B cell (primary cell): ENCODE measurements at regions not wholly inside any gene's neighbourhood (a gene's known extent, or its start where the extent isn't known, plus 50 kb on each side); places are given as distances from the start of the nearest gene placed in this dataset.

Source experiments
- ATAC-seq: fragments of 200-7000 bp; cut with Tn5 transposase; one replicate; pipeline ENCODE4 v1.10.0; 2021; ENCODE audit warnings: low read depth, mild to moderate bottlenecking, moderate number of reproducible peaks, moderate library complexity
- CTCF ChIA-PET: fragments of 350-600 bp; sonication (Branson Sonifier 250); formaldehyde crosslinking; loops from one replicate; lab custom pipeline; 2021; ENCODE audit warnings: antibody characterized with exemption, inconsistent platforms; lab: Charles Lee
- POLR2A ChIA-PET: fragments of 350-600 bp; sonication (Branson Sonifier 250); formaldehyde crosslinking; loops from one replicate; lab custom pipeline; 2021; ENCODE audit warnings: antibody characterized with exemption; lab: Charles Lee
- DNase-seq: peaks from one replicate; pipeline ENCODE4 v3.0.0; 2013
- H2AFZ ChIP-seq: 2 replicates; pipeline ENCODE4 v1.6.1; 2012; ENCODE audit warnings: mild to moderate bottlenecking, low read depth, low read length; ENCODE audit not compliant: insufficient read depth, poor library complexity, severe bottlenecking
- H3K27ac ChIP-seq, 2 donors: 1 replicate in 1 of 2; 2 replicates in 1 of 2; pipeline ENCODE4 v1.5.1; 2012 to 2013; ENCODE audit warnings: low read length in 2 of 2, mild to moderate bottlenecking in 2 of 2, moderate library complexity in 1 of 2
- H3K27me3 ChIP-seq, 4 experiments: fragments of 200-600 bp in 1 of 4; sonication (generic) in 1 of 4; replicated peaks in 1 of 4; 1 replicate in 2 of 4; 2 replicates in 2 of 4; pipeline versions ENCODE4 v1.6.1 to v1.7.0; 2013 to 2016; ENCODE audit warnings: low read length in 3 of 4, mild to moderate bottlenecking in 2 of 4, mixed read lengths in 1 of 4, moderate library complexity in 1 of 4; ENCODE audit not compliant: insufficient read depth in 4 of 4, control insufficient read depth in 3 of 4; ENCODE audit errors: control extremely low read depth in 1 of 4
- H3K36me3 ChIP-seq, 2 experiments: replicated peaks in 1 of 2; 1 replicate in 1 of 2; 2 replicates in 1 of 2; pipeline versions ENCODE4 v1.6.1 to v1.7.1; 2013; ENCODE audit warnings: low read length in 1 of 2; ENCODE audit not compliant: insufficient read depth in 2 of 2, control insufficient read depth in 1 of 2; ENCODE audit errors: control extremely low read depth in 1 of 2, extremely low read depth in 1 of 2
- H3K4me1 ChIP-seq, 2 donors: fragments of 200-600 bp in 1 of 2; sonication (generic) in 1 of 2; 1 replicate in 1 of 2; 2 replicates in 1 of 2; pipeline versions ENCODE4 v1.5.1 to v1.6.1; 2013 to 2017; ENCODE audit warnings: low read length in 2 of 2; ENCODE audit not compliant: control insufficient read depth in 2 of 2, insufficient read depth in 2 of 2
- H3K4me2 ChIP-seq: replicated peaks from 2 replicates; pipeline ENCODE3; 2012; ENCODE audit warnings: mild to moderate bottlenecking, low read depth, low read length; ENCODE audit not compliant: poor library complexity, severe bottlenecking
- H3K4me3 ChIP-seq, 5 experiments: fragments of 200-600 bp in 1 of 5; sonication (generic) in 1 of 5; 1 replicate in 3 of 5; 2 replicates in 2 of 5; pipeline versions ENCODE4 v1.5.1 to v1.7.0; 2011 to 2016; ENCODE audit warnings: low read length in 4 of 5, mild to moderate bottlenecking in 4 of 5, low read depth in 2 of 5, control low read depth in 1 of 5, moderate library complexity in 1 of 5; ENCODE audit not compliant: insufficient read depth in 1 of 5; ENCODE audit errors: control extremely low read depth in 1 of 5, extremely low read depth in 1 of 5
- H3K79me2 ChIP-seq: fragments of 200-600 bp; sonication (generic); one replicate; pipeline ENCODE4 v1.6.0; 2016; ENCODE audit warnings: low read length; ENCODE audit not compliant: control insufficient read depth, insufficient read depth
- H3K9ac ChIP-seq: fragments of 200-600 bp; sonication (generic); 2 replicates; pipeline ENCODE4 v1.6.1; 2017; ENCODE audit warnings: mild to moderate bottlenecking, low read length, moderate library complexity
- H3K9me3 ChIP-seq, 3 donors: one replicate each; pipeline versions ENCODE4 v1.6.1 to v1.7.1; 2013; ENCODE audit warnings: low read length in 2 of 3; ENCODE audit not compliant: control insufficient read depth in 2 of 3, insufficient read depth in 1 of 3; ENCODE audit errors: control extremely low read depth in 1 of 3
- H4K20me1 ChIP-seq: 2 replicates; pipeline ENCODE4 v1.6.0; 2012; ENCODE audit warnings: mild to moderate bottlenecking, low read length; ENCODE audit not compliant: insufficient read depth, control insufficient read depth, poor library complexity, severe bottlenecking
- H3K27ac Mint-ChIP-seq: one replicate; pipeline ENCODE4 v1.8.0; 2021; ENCODE audit warnings: mixed read lengths
- H3K27me3 Mint-ChIP-seq: one replicate; pipeline ENCODE4 v1.8.0; 2021; ENCODE audit warnings: mixed read lengths
- H3K4me1 Mint-ChIP-seq: one replicate; pipeline ENCODE4 v1.8.0; 2021; ENCODE audit warnings: mixed read lengths
- H3K4me3 Mint-ChIP-seq: one replicate; pipeline ENCODE4 v1.8.0; 2021; ENCODE audit warnings: mixed read lengths
- H3K9me3 Mint-ChIP-seq: one replicate; pipeline ENCODE4 v1.8.0; 2022; ENCODE audit warnings: mixed read lengths; ENCODE audit not compliant: insufficient read depth
- EZH2 ChIP-seq: IDR thresholded peaks from 2 replicates; pipeline ENCODE4 v1.6.1; 2012; ENCODE audit warnings: borderline replicate concordance, low read depth, mild to moderate bottlenecking, moderate library complexity, low read length; ENCODE audit not compliant: insufficient read depth, poor library complexity, severe bottlenecking
- WGBS: methylation state at CpG from one replicate; pipeline ENCODE4 v1.1.5; 2013; ENCODE audit warnings: missing lambda C conversion rate; ENCODE audit not compliant: insufficient coverage; 5-methylcytosine and 5-hydroxymethylcytosine counted together
- intact Hi-C: fragments of 100-400 bp; cut with micrococcal nuclease; formaldehyde crosslinking; loops from one replicate; pipeline ENCODE4 v1.10.0; 2022
- TF ChIP-seq, protein P1 (sequence below): fragments of 200-600 bp; IDR thresholded peaks from one replicate; pipeline ENCODE4 v1.8.0; 2022; ENCODE audit warnings: antibody characterized with exemption, mild to moderate bottlenecking

DNA sequence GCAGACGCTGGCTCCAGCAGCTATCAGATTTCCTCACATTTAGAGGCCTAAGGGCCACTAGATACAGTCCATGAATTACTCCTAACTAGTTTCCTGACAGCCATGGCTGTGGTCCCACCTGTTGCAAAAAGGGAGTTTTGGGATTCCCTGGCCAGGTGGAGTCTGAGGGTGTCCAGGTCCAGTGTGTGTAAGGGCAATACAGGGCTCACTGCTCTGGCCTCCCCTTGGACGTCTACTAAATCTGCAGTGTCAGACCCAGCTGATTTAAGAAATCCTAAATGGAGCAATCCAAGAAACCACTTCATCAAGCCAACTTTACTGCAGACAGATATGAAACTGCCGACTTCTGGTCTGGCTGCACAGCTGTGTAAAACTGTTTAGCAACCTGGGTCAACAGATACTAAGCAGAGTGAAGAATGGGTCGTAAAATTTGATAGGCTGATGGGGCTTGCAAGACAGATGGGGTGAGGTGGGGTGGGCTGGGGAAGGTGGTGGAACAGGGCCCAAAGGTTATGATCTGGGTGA is 116.4 kb downstream of the GADD45G start:
- H3K9me3 ChIP-seq, result peaks cover 0 to 9% (median 0%) of the 10 kb centered on the region in 3 donors
- ATAC-seq, result no peak
- no peak overlapping the region for H3K4me2 ChIP-seq
- TF ChIP-seq EZH2, result no peak
- TF ChIP-seq, protein P1, sequence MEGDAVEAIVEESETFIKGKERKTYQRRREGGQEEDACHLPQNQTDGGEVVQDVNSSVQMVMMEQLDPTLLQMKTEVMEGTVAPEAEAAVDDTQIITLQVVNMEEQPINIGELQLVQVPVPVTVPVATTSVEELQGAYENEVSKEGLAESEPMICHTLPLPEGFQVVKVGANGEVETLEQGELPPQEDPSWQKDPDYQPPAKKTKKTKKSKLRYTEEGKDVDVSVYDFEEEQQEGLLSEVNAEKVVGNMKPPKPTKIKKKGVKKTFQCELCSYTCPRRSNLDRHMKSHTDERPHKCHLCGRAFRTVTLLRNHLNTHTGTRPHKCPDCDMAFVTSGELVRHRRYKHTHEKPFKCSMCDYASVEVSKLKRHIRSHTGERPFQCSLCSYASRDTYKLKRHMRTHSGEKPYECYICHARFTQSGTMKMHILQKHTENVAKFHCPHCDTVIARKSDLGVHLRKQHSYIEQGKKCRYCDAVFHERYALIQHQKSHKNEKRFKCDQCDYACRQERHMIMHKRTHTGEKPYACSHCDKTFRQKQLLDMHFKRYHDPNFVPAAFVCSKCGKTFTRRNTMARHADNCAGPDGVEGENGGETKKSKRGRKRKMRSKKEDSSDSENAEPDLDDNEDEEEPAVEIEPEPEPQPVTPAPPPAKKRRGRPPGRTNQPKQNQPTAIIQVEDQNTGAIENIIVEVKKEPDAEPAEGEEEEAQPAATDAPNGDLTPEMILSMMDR, result no peak
- no peak overlapping the region for H2AFZ ChIP-seq
- no peak overlapping the region for H3K4me3 ChIP-seq
- no peaks in the 10 kb centered on the region for H3K36me3 ChIP-seq
- H3K27ac Mint-ChIP-seq, result no peak overlapping the region
- peaks cover 7% of the 10 kb centered on the region for H3K4me1 Mint-ChIP-seq
- 78% methylated on average over 2 of the region's 4 CpGs for WGBS
- H3K79me2 ChIP-seq, result no peaks in the 10 kb centered on the region
- H3K4me3 Mint-ChIP-seq, result no peak overlapping the region
- H3K27me3 ChIP-seq, result no peaks in the 10 kb centered on the region
- H3K4me1 ChIP-seq, result no peaks in the 10 kb centered on the region
- CTCF ChIA-PET, result no interaction called here
- intact Hi-C loops, result no loop called here
- no peaks in the 10 kb centered on the region for H4K20me1 ChIP-seq
- no peak for DNase-seq
- H3K27ac ChIP-seq, result no peak overlapping the region
- POLR2A ChIA-PET, result interaction anchor here (0.7 kb wide), 1 partner anchor 190 kb away, joined by 5 read pairs; no protein-coding TSS in a partner anchor
- no peak overlapping the region for H3K9ac ChIP-seq
- peaks cover 3% of the 10 kb centered on the region for H3K27me3 Mint-ChIP-seq
- H3K9me3 Mint-ChIP-seq, result no peaks in the 10 kb centered on the region

DNA sequence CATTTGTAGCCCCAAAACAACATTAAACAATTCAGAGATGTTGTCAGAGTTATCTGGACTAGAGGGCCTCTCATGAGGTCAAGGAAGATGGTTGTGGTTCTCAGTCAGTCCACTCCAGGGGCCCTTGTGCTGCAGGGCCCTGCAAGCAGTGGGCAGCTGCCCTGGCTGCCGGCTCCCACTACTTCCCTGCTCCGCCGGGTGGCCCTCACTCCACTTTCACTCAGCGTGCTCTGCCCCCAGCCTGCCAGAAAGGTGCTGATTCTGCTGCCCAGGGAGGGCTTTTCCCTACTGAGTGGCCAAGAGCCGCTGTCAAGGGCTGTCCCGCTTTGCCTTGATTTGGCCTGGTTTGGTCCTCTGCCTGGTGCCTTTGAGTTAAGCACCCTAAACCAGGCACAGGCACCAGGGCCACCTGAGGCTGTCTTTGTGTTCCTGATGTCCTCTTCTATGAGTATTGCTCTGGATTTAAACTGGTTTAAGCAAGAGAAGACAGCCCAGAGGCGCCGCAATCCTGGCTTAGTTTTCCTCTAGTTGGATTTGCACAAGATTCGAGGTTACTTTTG is 117.2 kb downstream of the GADD45G start:
- Histone ChIP-seq H3K36me3 (no peaks in the 10 kb centered on the region), H4K20me1 (no peaks in the 10 kb centered on the region), H3K9ac (no peak overlapping the region), H3K27ac (no peak overlapping the region), H3K4me3 (no peak overlapping the region), H3K27me3 (no peaks in the 10 kb centered on the region), H3K4me2 (no peak overlapping the region), H3K79me2 (no peaks in the 10 kb centered on the region), H3K4me1 (no peaks in the 10 kb centered on the region), H3K9me3 (peaks cover 0 to 9% (median 0%) of the 10 kb centered on the region in 3 donors), H2AFZ (no peak overlapping the region)
- peaks cover 5% of the 10 kb centered on the region for H3K27me3 Mint-ChIP-seq
- 98% methylated on average over 8 of the region's 9 CpGs for WGBS
- POLR2A ChIA-PET, result no interaction called here
- no peak for DNase-seq
- no peak for TF ChIP-seq EZH2
- TF ChIP-seq, protein P1, result no peak
- H3K4me3 Mint-ChIP-seq, result no peak overlapping the region
- no peak for ATAC-seq
- intact Hi-C loops, result no loop called here
- H3K4me1 Mint-ChIP-seq, result peaks cover 1% of the 10 kb centered on the region
- CTCF ChIA-PET, result no interaction called here
- no peak overlapping the region for H3K27ac Mint-ChIP-seq
- no peaks in the 10 kb centered on the region for H3K9me3 Mint-ChIP-seq
